ENCODE measurements at regions not wholly inside any gene's neighbourhood (a gene's known extent, or its start where the extent isn't known, plus 50 kb on each side); places are given as distances from the start of the nearest gene placed in this dataset. TPM values are rescaled to one million over a fixed set of nuclear protein-coding genes. Genes with fewer than 3 reads are reported as not detected.

- no peak for DNase-seq
These were observed 53.1 kb upstream of the S1PR3 start for GRCh38 chr9:88938189-88938588.

More at GRCh38 chr9:88938189-88938588, 53.1 kb upstream of the S1PR3 start:
- peaks cover 16% of the 10 kb centered on the region for H3K27me3 Mint-ChIP-seq (ENCODE audit: unreplicated experiment)
- no peak overlapping the region for H3K4me3 Mint-ChIP-seq (ENCODE audit: low read depth, unreplicated experiment)
- no peaks in the 10 kb centered on the region for H3K36me3 Mint-ChIP-seq (ENCODE audit: insufficient read depth, unreplicated experiment)
- no TSS peak for BruUV-seq (replicated peaks)
- H3K27ac Mint-ChIP-seq (ENCODE audit: unreplicated experiment) = no peak overlapping the region
- TF ChIP-seq CTCF (IDR thresholded peaks at IDR 0.05; ENCODE audit: unreplicated experiment) = no peak
- H3K9me3 Mint-ChIP-seq (ENCODE audit: low read depth, unreplicated experiment) = no peaks in the 10 kb centered on the region
- peaks cover 9% of the 10 kb centered on the region for H3K4me1 Mint-ChIP-seq (ENCODE audit: low read depth, unreplicated experiment)
- CTCF ChIA-PET = no interaction called here
- intact Hi-C loops (cut with micrococcal nuclease; ENCODE audit: unreplicated experiment) = no loop called here

Small RNAs in the stretch of these regions (microRNA-seq; reads per million reads assigned to microRNA genes)
- not detected for gene MIR4289

All from Calu3 (cell line).